Type B pancreatic cell (in vitro differentiated cells): ENCODE measurements at regions not wholly inside any gene's neighbourhood (a gene's known extent, or its start where the extent isn't known, plus 50 kb on each side); places are given as distances from the start of the nearest gene placed in this dataset.

Experiments used
- DNase-seq: peaks from one replicate; pipeline ENCODE4 v3.0.0; 2021; ENCODE audit warnings: mixed read lengths; ENCODE audit not compliant: unreplicated experiment; ENCODE audit errors: extremely low spot score
- H3K27ac Mint-ChIP-seq: 2 replicates; pipeline ENCODE4 v1.8.0; 2021; ENCODE audit warnings: mild to moderate bottlenecking, mixed read lengths
- H3K27me3 Mint-ChIP-seq: 2 replicates; pipeline ENCODE4 v1.8.0; 2021; ENCODE audit warnings: mixed read lengths
- H3K36me3 Mint-ChIP-seq: 2 replicates; pipeline ENCODE4 v1.8.0; 2021; ENCODE audit warnings: mixed read lengths
- H3K4me1 Mint-ChIP-seq: one replicate; pipeline ENCODE4 v1.8.0; 2021; ENCODE audit warnings: mixed read lengths; ENCODE audit not compliant: unreplicated experiment
- H3K4me3 Mint-ChIP-seq: 2 replicates; pipeline ENCODE4 v1.8.0; 2021; ENCODE audit warnings: mild to moderate bottlenecking, mixed read lengths
- H3K9me3 Mint-ChIP-seq: 2 replicates; pipeline ENCODE4 v1.8.0; 2021; ENCODE audit warnings: mixed read lengths
- CTCF ChIP-seq: fragments of 200-600 bp; sonication (generic); conservative IDR thresholded peaks from 2 replicates; pipeline ENCODE4 v1.5.0; 2021; ENCODE audit warnings: antibody characterized with exemption, mild to moderate bottlenecking

- H3K4me3 Mint-ChIP-seq, result no peak overlapping the region
- peaks cover 4% of the 10 kb centered on the region for H3K4me1 Mint-ChIP-seq
These were observed 607.0 kb downstream of the ISL1 start for GRCh38 chr5:51990241-51990640.

GRCh38 chr5:51990661-51991180 is 607.5 kb downstream of the ISL1 start:
- peaks cover 54% of the 10 kb centered on the region for H3K27me3 Mint-ChIP-seq
- no peaks in the 10 kb centered on the region for H3K9me3 Mint-ChIP-seq
- no peaks in the 10 kb centered on the region for H3K36me3 Mint-ChIP-seq
- no peak for TF ChIP-seq CTCF
- H3K4me1 Mint-ChIP-seq, result peaks cover 4% of the 10 kb centered on the region
- no peak for DNase-seq
- no peak overlapping the region for H3K4me3 Mint-ChIP-seq
- H3K27ac Mint-ChIP-seq, result no peak overlapping the region

More at GRCh38 chr5:51990241-51990640, 607.0 kb downstream of the ISL1 start:
- no peak for DNase-seq
- Mint-ChIP-seq H3K27me3 (peaks cover 52% of the 10 kb centered on the region), H3K27ac (no peak overlapping the region), H3K9me3 (no peaks in the 10 kb centered on the region), H3K36me3 (no peaks in the 10 kb centered on the region)
- TF ChIP-seq CTCF, result no peak

GRCh38 chr5:51991940-51992339 is 608.7 kb downstream of the ISL1 start:
- DNase-seq, result no peak
- no peak overlapping the region for H3K4me3 Mint-ChIP-seq
- peaks cover 4% of the 10 kb centered on the region for H3K4me1 Mint-ChIP-seq
- no peak overlapping the region for H3K27ac Mint-ChIP-seq
- H3K36me3 Mint-ChIP-seq, result no peaks in the 10 kb centered on the region
- TF ChIP-seq CTCF, result no peak
- no peaks in the 10 kb centered on the region for H3K9me3 Mint-ChIP-seq
- H3K27me3 Mint-ChIP-seq, result peaks cover 52% of the 10 kb centered on the region

GRCh38 chr5:51995773-51996306 is 612.6 kb downstream of the ISL1 start:
- Mint-ChIP-seq H3K27me3 (peaks cover 42% of the 10 kb centered on the region), H3K4me3 (no peak overlapping the region), H3K36me3 (no peaks in the 10 kb centered on the region), H3K4me1 (peaks cover 4% of the 10 kb centered on the region), H3K9me3 (no peaks in the 10 kb centered on the region), H3K27ac (no peak overlapping the region)
- DNase-seq, result no peak
- TF ChIP-seq CTCF, result no peak

GRCh38 chr5:51996356-51996861 is 613.2 kb downstream of the ISL1 start:
- no peak for DNase-seq
- Mint-ChIP-seq H3K27me3 (peaks cover 37% of the 10 kb centered on the region), H3K27ac (no peak overlapping the region), H3K36me3 (no peaks in the 10 kb centered on the region), H3K9me3 (no peaks in the 10 kb centered on the region), H3K4me3 (no peak overlapping the region), H3K4me1 (peaks cover 4% of the 10 kb centered on the region)
- TF ChIP-seq CTCF, result no peak
